HEK293T (cell line): ENCODE measurements at regions not wholly inside any gene's neighbourhood (a gene's known extent, or its start where the extent isn't known, plus 50 kb on each side); places are given as distances from the start of the nearest gene placed in this dataset.

Source experiments
- BHLHE40 ChIP-seq: fragments of 450-650 bp; IDR thresholded peaks from 2 replicates; pipeline ENCODE4 v1.6.1; 2016; ENCODE audit warnings: mild to moderate bottlenecking, moderate library complexity, borderline replicate concordance
- CTBP1 ChIP-seq: fragments of 450-650 bp; IDR thresholded peaks from 2 replicates; pipeline ENCODE4 v1.6.1; 2016; ENCODE audit warnings: borderline replicate concordance
- ELF4 ChIP-seq: fragments of 450-650 bp; IDR thresholded peaks from 2 replicates; pipeline ENCODE4 v1.6.1; 2017; ENCODE audit warnings: antibody characterized with exemption
- FOXA1 ChIP-seq: fragments of 450-650 bp; IDR thresholded peaks from 2 replicates; pipeline ENCODE4 v1.6.1; 2016; ENCODE audit warnings: mild to moderate bottlenecking
- FOXK2 ChIP-seq: fragments of 450-650 bp; IDR thresholded peaks from 2 replicates; pipeline ENCODE4 v1.6.1; 2016; ENCODE audit warnings: mild to moderate bottlenecking
- FOXM1 ChIP-seq: fragments of 450-650 bp; IDR thresholded peaks from 2 replicates; pipeline ENCODE4 v1.6.1; 2017; ENCODE audit warnings: mild to moderate bottlenecking, borderline replicate concordance
- HDGF ChIP-seq: fragments of 450-650 bp; IDR thresholded peaks from 2 replicates; pipeline ENCODE4 v1.6.1; 2017; ENCODE audit warnings: antibody characterized with exemption, borderline replicate concordance
- L3MBTL2 ChIP-seq: fragments of 450-650 bp; conservative IDR thresholded peaks from 2 replicates; pipeline ENCODE4 v1.6.1; 2016; ENCODE audit warnings: mild to moderate bottlenecking
- NFRKB ChIP-seq: fragments of 450-650 bp; IDR thresholded peaks from 2 replicates; pipeline ENCODE4 v1.6.1; 2016; ENCODE audit warnings: mild to moderate bottlenecking, moderate library complexity
- SP1 ChIP-seq: fragments of 450-650 bp; IDR thresholded peaks from 2 replicates; pipeline ENCODE4 v1.6.1; 2017
- SUZ12 ChIP-seq: fragments of 450-650 bp; IDR thresholded peaks from 2 replicates; pipeline ENCODE4 v1.6.1; 2016; ENCODE audit warnings: mild to moderate bottlenecking
- TARDBP ChIP-seq: fragments of 450-650 bp; IDR thresholded peaks from 2 replicates; pipeline ENCODE4 v1.6.1; 2016
- ZNF384 ChIP-seq: fragments of 450-650 bp; IDR thresholded peaks from 2 replicates; pipeline ENCODE4 v1.6.1; 2016

GRCh38 chr6:74070711-74071110, 374.7 kb downstream of the CD109 start:
- TF ChIP-seq SP1 = no peak
- no peak for TF ChIP-seq HDGF
- TF ChIP-seq BHLHE40 = no peak
- TF ChIP-seq ZNF384 = no peak
- no peak for TF ChIP-seq NFRKB
- TF ChIP-seq FOXK2 = no peak
- TF ChIP-seq TARDBP = no peak
- no peak for TF ChIP-seq SUZ12
- no peak for TF ChIP-seq FOXM1
- TF ChIP-seq ELF4 = no peak
- no peak for TF ChIP-seq FOXA1
- TF ChIP-seq L3MBTL2 = no peak
- no peak for TF ChIP-seq CTBP1
